HepG2 (cell line): ENCODE measurements at regions not wholly inside any gene's neighbourhood (a gene's known extent, or its start where the extent isn't known, plus 50 kb on each side); places are given as distances from the start of the nearest gene placed in this dataset.

Experiments
- ASH2L ChIP-seq: fragments of 300-600, 200-600 bp; sonication (generic); IDR thresholded peaks from 2 replicates; pipeline ENCODE4 v1.7.0; 2017; ENCODE audit warnings: low read depth, mild to moderate bottlenecking, moderate library complexity, mixed read lengths, low read length; ENCODE audit not compliant: insufficient read length
- BHLHE40 ChIP-seq: IDR thresholded peaks from 2 replicates; pipeline ENCODE4 v1.6.1; 2011; ENCODE audit warnings: low read length, improper control_type of control experiment
- ELF4 ChIP-seq: sonication (generic); formaldehyde crosslinking; IDR thresholded peaks from 2 replicates; pipeline ENCODE4 v1.5.0; 2020; ENCODE audit warnings: missing genetic modification reagents, mild to moderate bottlenecking, moderate library complexity, borderline replicate concordance
- FOXA3 ChIP-seq: IDR thresholded peaks from 2 replicates; pipeline ENCODE4 v1.6.1; 2016; ENCODE audit warnings: missing genetic modification reagents, missing compliant biosample characterization
- GATAD1 ChIP-seq: IDR thresholded peaks from 2 replicates; pipeline ENCODE4 v1.6.1; 2016; ENCODE audit warnings: missing genetic modification reagents, missing compliant biosample characterization
- HDAC1 ChIP-seq: sonication (generic); formaldehyde crosslinking; IDR thresholded peaks from 2 replicates; pipeline ENCODE4 v1.5.1; 2020; ENCODE audit warnings: mild to moderate bottlenecking, missing genetic modification reagents
- HMG20A ChIP-seq: IDR thresholded peaks from 2 replicates; pipeline ENCODE4 v1.6.1; 2016; ENCODE audit warnings: borderline replicate concordance
- HMG20B ChIP-seq: conservative IDR thresholded peaks from 2 replicates; pipeline ENCODE4 v1.6.1; 2016; ENCODE audit warnings: missing genetic modification reagents, missing compliant biosample characterization
- KLF9 ChIP-seq: IDR thresholded peaks from 2 replicates; pipeline ENCODE4 v1.6.1; 2016; ENCODE audit warnings: low read depth
- MIER2 ChIP-seq: IDR thresholded peaks from 2 replicates; pipeline ENCODE4 v1.6.1; 2016; ENCODE audit warnings: missing biosample characterization, missing genetic modification reagents
- NCOA2 ChIP-seq: sonication (generic); formaldehyde crosslinking; IDR thresholded peaks from 2 replicates; pipeline ENCODE4 v1.8.0; 2022; ENCODE audit warnings: inconsistent platforms
- NFIC ChIP-seq: IDR thresholded peaks from 2 replicates; pipeline ENCODE4 v1.6.1; 2012; ENCODE audit warnings: mild to moderate bottlenecking, low read length, inconsistent platforms
- PCBP1 ChIP-seq: fragments of 200-400 bp; formaldehyde crosslinking; IDR thresholded peaks from 2 replicates; pipeline ENCODE4 v1.6.1; 2017; ENCODE audit warnings: mild to moderate bottlenecking, low read depth, low read length, borderline replicate concordance
- SOX6 ChIP-seq, 2 experiments: fragments of 450-650 bp in 1 of 2; sonication (generic) in 1 of 2; formaldehyde crosslinking in 1 of 2; IDR thresholded peaks; 2 replicates each; pipeline versions ENCODE4 v1.4.0 to v1.6.1; 2017 to 2020; ENCODE audit warnings: antibody characterized with exemption in 1 of 2, mild to moderate bottlenecking in 1 of 2, missing genetic modification reagents in 1 of 2
- TCF12 ChIP-seq, 2 experiments: fragments of 450-650 bp in 1 of 2; sonication (generic) in 1 of 2; formaldehyde crosslinking in 1 of 2; IDR thresholded peaks; 2 replicates each; pipeline versions ENCODE4 v1.6.1 to v1.8.0; 2017 to 2022; ENCODE audit warnings: antibody characterized with exemption in 1 of 2, mild to moderate bottlenecking in 1 of 2, missing genetic modification reagents in 1 of 2, moderate library complexity in 1 of 2
- TCF7 ChIP-seq: sonication (generic); IDR thresholded peaks from 2 replicates; pipeline ENCODE4 v1.6.1; 2016; ENCODE audit warnings: antibody characterized with exemption, low read depth
- WIZ ChIP-seq: sonication (generic); formaldehyde crosslinking; IDR thresholded peaks from 2 replicates; pipeline ENCODE4 v1.5.1; 2020; ENCODE audit warnings: mild to moderate bottlenecking, missing genetic modification reagents
- ZFP36L1 ChIP-seq: sonication (generic); formaldehyde crosslinking; IDR thresholded peaks from 2 replicates; pipeline ENCODE4 v1.8.0; 2022; ENCODE audit warnings: mild to moderate bottlenecking, missing genetic modification reagents, moderate library complexity
- ZFP90 ChIP-seq: sonication (generic); formaldehyde crosslinking; IDR thresholded peaks from 2 replicates; pipeline ENCODE4 v1.8.0; 2022; ENCODE audit warnings: missing genetic modification reagents, mild to moderate bottlenecking, inconsistent platforms, borderline replicate concordance
- ZMYM2 ChIP-seq: sonication (generic); formaldehyde crosslinking; IDR thresholded peaks from 2 replicates; pipeline ENCODE4 v1.8.0; 2022; ENCODE audit warnings: mild to moderate bottlenecking, missing genetic modification reagents
- ZNF136 ChIP-seq: sonication (generic); formaldehyde crosslinking; IDR thresholded peaks from 2 replicates; pipeline ENCODE4 v1.8.1; 2022; ENCODE audit warnings: low read depth, mild to moderate bottlenecking, moderate library complexity, missing genetic modification reagents
- ZNF430 ChIP-seq: sonication (generic); formaldehyde crosslinking; IDR thresholded peaks from 2 replicates; pipeline ENCODE4 v1.9.0; 2021; ENCODE audit warnings: mild to moderate bottlenecking, missing genetic modification reagents
- ZNF629 ChIP-seq: sonication (generic); formaldehyde crosslinking; conservative IDR thresholded peaks from 2 replicates; pipeline ENCODE4 v1.5.0; 2020; ENCODE audit warnings: missing genetic modification reagents
- ZSCAN20 ChIP-seq: sonication (generic); formaldehyde crosslinking; IDR thresholded peaks from 2 replicates; pipeline ENCODE4 v1.4.0; 2020; ENCODE audit warnings: missing genetic modification reagents, mild to moderate bottlenecking, borderline replicate concordance
- ZSCAN25 ChIP-seq: sonication (generic); formaldehyde crosslinking; IDR thresholded peaks from 2 replicates; pipeline ENCODE4 v1.8.0; 2022; ENCODE audit warnings: mild to moderate bottlenecking, missing genetic modification reagents
- TF ChIP-seq, protein P1 (sequence below): sonication (generic); formaldehyde crosslinking; IDR thresholded peaks from 2 replicates; pipeline ENCODE4 v1.5.1; 2020; ENCODE audit warnings: missing genetic modification reagents, mild to moderate bottlenecking, borderline replicate concordance
- TF ChIP-seq, protein P2 (sequence below): IDR thresholded peaks from 2 replicates; pipeline ENCODE4 v1.6.1; 2018; ENCODE audit warnings: missing genetic modification reagents, mild to moderate bottlenecking, missing compliant biosample characterization
- TF ChIP-seq, protein P3 (sequence below): IDR thresholded peaks from 2 replicates; pipeline ENCODE4 v1.6.1; 2012; ENCODE audit warnings: low read depth, low read length, improper control_type of control experiment

DNA sequence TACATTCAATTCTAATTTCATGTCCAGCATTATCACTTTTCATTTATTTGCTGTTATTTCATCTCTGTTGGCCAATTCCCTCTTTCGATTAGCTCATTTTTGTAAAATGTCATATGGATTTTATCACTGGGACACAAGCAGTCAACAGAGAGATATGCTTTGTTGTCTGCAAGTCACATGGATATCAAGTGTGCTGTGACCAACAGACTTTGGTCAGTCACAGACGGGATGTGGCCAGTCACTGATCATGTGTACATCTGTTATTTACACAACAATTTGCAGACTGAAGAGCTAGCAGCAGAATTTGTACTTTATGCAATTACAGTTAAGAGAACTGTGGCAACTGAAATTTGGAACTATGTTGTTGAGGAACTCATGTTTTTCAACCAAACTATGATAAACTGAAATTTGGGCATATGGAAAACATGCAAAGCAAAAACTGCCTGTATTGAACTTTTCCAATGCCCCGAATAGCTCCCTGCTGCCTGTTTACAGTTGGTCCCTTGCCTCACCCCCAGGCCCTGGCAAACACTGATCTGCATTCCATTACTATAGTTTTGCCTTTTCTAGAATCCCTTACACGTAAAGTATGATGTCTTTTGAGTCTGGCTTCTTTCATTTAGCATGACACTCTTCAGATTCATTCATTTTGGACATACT lies 104.4 kb downstream of the RPL22L1 start (continued):
- TF ChIP-seq, protein P1, sequence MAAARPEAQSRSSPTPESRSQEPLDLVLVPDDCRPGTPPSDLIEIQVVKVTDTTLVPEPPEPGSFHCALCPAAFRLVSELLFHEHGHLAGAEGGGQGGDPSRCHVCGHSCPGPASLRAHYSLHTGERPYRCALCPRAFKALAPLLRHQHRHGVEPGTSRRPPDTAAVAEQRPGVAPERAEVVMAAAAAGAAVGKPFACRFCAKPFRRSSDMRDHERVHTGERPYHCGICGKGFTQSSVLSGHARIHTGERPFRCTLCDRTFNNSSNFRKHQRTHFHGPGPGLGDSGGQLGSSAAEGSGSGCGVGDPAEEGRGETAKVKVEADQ (CRISPR knock-in tag), result no peak
- no peak for TF ChIP-seq ZNF136 (CRISPR knock-in tag)
- TF ChIP-seq PCBP1, result no peak
- TF ChIP-seq HMG20B, result no peak
- no peak for TF ChIP-seq ELF4 (CRISPR knock-in tag)
- no peak for TF ChIP-seq SOX6 (IDR thresholded peaks at IDR 0.05)
- peak; percentile 89 for TF ChIP-seq SOX6 (CRISPR knock-in tag; IDR thresholded peaks at IDR 0.05)
- TF ChIP-seq WIZ (CRISPR knock-in tag), result 0 out of 2 replicates have a peak, but pooled peaks have one; percentile 59
- TF ChIP-seq ZMYM2 (CRISPR knock-in tag), result no peak
- TF ChIP-seq ASH2L, result peak; percentile 68
- TF ChIP-seq BHLHE40, result peak; percentile 88
- TF ChIP-seq ZFP36L1 (CRISPR knock-in tag), result peak; percentile 62; the same call in 1 of the 2 replicates
- 0 out of 2 replicates have a peak, but pooled peaks have one; percentile 68 for TF ChIP-seq NFIC
- no peak for TF ChIP-seq KLF9 (CRISPR knock-in tag)
- 0 out of 2 replicates have a peak, but pooled peaks have one; percentile 25 for TF ChIP-seq ZSCAN25 (CRISPR knock-in tag)
- peak; percentile 76 for TF ChIP-seq TCF7
- TF ChIP-seq, protein P2, sequence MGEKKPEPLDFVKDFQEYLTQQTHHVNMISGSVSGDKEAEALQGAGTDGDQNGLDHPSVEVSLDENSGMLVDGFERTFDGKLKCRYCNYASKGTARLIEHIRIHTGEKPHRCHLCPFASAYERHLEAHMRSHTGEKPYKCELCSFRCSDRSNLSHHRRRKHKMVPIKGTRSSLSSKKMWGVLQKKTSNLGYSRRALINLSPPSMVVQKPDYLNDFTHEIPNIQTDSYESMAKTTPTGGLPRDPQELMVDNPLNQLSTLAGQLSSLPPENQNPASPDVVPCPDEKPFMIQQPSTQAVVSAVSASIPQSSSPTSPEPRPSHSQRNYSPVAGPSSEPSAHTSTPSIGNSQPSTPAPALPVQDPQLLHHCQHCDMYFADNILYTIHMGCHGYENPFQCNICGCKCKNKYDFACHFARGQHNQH (CRISPR knock-in tag), result no peak
- TF ChIP-seq ZNF430 (CRISPR knock-in tag), result no peak
- peak; percentile 59; the same call in 1 of the 2 replicates for TF ChIP-seq NCOA2 (CRISPR knock-in tag)
- TF ChIP-seq ZNF629 (CRISPR knock-in tag), result no peak
- no peak for TF ChIP-seq ZFP90 (CRISPR knock-in tag)
- TF ChIP-seq GATAD1, result peak; percentile 22; the same call in 1 of the 2 replicates
- no peak for TF ChIP-seq TCF12 (IDR thresholded peaks at IDR 0.05)
- TF ChIP-seq TCF12 (CRISPR knock-in tag; IDR thresholded peaks at IDR 0.05), result no peak
- no peak; the same call in 1 of the 2 replicates for TF ChIP-seq HDAC1 (CRISPR knock-in tag)
- TF ChIP-seq MIER2 (CRISPR knock-in tag), result peak; percentile 62; the same call in 1 of the 2 replicates
- TF ChIP-seq FOXA3 (CRISPR knock-in tag), result peak; percentile 97
- peak; percentile 80 for TF ChIP-seq HMG20A
- TF ChIP-seq, protein P3, sequence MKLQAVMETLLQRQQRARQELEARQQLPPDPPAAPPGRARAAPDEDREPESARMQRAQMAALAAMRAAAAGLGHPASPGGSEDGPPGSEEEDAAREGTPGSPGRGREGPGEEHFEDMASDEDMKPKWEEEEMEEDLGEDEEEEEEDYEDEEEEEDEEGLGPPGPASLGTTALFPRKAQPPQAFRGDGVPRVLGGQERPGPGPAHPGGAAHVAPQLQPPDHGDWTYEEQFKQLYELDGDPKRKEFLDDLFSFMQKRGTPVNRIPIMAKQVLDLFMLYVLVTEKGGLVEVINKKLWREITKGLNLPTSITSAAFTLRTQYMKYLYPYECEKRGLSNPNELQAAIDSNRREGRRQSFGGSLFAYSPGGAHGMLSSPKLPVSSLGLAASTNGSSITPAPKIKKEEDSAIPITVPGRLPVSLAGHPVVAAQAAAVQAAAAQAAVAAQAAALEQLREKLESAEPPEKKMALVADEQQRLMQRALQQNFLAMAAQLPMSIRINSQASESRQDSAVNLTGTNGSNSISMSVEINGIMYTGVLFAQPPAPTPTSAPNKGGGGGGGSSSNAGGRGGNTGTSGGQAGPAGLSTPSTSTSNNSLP, result peak; percentile 94
- no peak for TF ChIP-seq ZSCAN20 (CRISPR knock-in tag)
